HG03196 (cell line): ENCODE measurements at regions not wholly inside any gene's neighbourhood (a gene's known extent, or its start where the extent isn't known, plus 50 kb on each side); places are given as distances from the start of the nearest gene placed in this dataset.

Source experiments
- ATAC-seq: cut with Tn5 transposase; IDR thresholded peaks from one replicate; pipeline ENCODE4 v1.9.1; 2021; ENCODE audit not compliant: unreplicated experiment

DNA sequence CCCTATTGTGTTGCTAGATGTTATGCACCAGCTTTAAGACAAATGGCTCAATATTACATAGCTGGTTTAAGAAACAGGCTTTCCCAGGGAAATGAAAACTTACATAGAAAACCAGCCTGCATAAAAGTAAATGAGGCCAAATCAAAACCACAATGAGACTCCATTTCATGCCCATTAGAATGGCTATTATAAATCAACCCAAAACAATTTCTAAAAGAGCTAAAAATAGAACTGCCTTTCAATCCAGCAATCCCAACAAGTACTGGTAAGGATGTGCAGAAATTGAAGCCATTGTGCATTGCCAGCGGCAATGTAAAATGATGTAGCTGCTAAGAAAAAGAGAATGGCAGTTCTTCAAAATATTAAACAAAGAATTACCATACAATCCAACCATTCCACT, 1170.0 kb upstream of the CDH9 start:
- ATAC-seq, result no peak

DNA sequence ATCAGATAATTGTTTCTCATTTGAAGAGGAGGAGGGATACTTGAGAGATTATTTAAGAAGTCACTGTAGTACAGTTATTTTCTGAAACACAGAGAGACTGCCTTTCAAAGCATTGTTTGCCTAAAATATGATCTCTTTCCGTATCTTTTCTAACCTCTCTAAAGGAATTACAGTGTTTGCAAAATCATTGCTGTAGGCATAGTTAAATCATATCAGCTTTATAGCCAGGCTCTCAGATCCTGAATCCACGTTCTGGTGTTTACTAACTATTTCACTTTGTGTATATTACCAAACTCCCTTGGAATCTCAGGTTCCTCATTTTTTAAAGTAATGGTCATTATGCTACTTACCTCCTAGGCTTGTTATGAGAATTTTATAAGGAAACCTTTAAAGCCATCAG, 1151.6 kb upstream of the CDH9 start:
- ATAC-seq, result no peak

DNA sequence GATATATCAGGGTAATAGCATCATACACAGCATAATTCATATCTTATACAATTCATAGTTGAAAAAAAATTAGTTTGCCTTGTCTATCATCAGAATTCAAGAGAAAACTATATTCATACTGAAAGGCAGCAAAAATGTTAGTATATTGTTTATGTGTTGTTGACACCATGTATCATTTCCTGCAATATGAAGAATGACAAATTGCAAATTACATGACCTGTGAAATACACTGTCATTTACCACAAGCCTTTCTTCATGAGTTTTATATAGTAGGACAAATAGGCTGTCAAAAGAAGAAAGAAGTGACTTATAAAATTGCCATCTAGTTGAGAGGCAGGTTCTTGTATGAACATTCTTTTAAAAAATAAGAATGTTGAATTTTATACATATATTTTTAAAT, 1136.3 kb upstream of the CDH9 start:
- no peak for ATAC-seq

DNA sequence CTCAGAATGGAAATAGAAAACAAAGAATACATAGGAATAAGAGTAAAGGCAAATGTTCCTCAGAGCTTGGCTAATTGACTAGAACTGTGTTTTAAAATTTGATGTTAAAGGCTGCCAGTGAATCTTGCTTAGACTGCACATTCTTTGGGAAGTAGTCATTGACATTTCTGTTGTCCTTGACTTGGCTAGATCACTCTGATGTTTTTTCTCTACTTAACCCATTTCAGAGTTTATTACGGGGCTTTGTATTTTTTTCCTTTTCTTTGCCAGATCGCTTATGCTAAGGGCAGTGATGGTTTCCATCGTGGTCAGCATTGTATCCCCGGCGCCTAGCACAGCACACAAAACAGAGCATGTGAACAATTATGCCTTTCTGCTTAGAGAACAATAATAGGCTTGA, 1126.7 kb upstream of the CDH9 start:
- ATAC-seq, result no peak

DNA sequence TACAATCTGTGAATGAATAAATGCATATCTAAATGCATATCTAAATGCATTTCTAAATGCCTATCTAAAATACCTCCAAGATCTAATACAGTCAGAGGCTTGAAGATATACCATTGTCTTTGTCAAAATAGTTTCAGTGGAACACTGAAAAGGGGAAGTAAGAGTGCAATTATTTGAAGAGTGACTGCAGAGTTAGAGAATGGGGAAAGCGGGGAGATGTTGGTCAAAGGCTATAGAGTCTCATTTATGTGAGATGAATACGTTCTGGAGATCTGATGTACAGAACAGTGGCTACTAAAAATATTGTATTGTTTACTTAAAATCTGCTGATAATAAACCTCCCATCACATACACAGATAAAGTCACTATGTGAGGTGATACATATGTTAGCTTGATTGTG, 1126.2 kb upstream of the CDH9 start:
- ATAC-seq, result no peak

GRCh38 chr5:28156981-28157380, 1118.6 kb upstream of the CDH9 start:
- ATAC-seq, result no peak

- ATAC-seq, result no peak
These were observed 1105.1 kb upstream of the CDH9 start for GRCh38 chr5:28143519-28143918.

GRCh38 chr5:28132151-28132550, 1093.8 kb upstream of the CDH9 start:
- no peak for ATAC-seq

DNA sequence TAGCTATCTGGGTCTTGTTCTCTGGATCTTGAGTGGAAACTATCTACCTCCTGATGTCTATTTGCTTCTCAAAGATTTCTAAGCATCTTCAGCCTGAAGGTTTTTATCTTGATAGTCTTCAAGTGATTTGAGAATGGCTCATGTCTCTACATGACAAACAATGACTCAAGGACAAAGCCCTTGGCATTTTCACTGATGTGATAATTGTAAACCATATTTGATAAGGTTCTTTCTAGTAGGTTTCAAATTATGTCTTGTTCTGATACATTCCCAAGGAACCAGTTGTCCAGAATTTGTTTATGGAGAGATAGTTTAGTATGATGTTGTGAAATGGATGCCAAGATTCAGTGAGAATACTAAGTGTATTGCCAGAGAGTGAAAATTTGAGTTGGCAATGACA, 1079.3 kb upstream of the CDH9 start:
- no peak for ATAC-seq

GRCh38 chr5:28117273-28117672, 1078.9 kb upstream of the CDH9 start:
- no peak for ATAC-seq

DNA sequence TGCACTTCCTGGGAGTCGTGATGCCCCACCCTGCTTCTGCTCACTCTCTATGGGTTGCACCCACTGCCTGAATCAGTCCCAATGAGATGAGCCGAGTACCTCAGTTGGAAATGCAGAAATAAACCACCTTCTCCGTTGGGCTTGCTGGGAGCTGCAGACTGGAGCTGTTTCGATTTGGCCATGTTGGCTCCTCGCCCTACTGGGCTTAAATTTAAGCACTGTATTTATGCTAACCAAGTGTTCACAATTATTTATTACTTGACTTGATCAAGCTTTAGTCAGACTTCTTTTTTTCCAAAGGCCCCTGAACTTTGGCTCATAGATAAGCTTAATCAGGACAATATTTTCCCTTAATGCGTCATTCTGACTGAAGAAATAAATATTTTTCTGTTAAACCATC, 1072.4 kb upstream of the CDH9 start:
- no peak for ATAC-seq

- no peak for ATAC-seq
These were observed 1065.7 kb upstream of the CDH9 start for GRCh38 chr5:28104080-28104479.

- ATAC-seq, result no peak
These were observed 1045.7 kb upstream of the CDH9 start for GRCh38 chr5:28084069-28084468.

DNA sequence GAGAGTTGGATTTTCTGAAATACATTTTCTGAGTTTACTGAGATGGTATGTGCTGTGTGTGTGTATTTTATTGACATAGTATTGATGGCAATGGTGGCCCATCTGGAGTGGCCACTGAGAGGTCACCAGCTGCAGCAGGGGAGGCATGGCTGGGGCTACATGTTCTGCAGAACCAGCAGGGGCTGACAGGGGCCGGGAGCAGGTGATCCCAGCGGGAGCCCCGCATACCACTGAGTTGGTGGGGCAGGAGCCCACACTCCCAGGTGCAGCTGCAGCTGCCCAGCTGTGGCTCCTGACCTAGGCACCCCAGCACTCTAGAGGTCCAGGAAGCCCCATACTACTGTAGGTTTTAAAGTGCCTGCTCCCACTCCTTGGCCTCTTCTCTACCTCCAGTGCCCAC, 1044.2 kb upstream of the CDH9 start:
- ATAC-seq, result no peak

- no peak for ATAC-seq
These were observed 1039.2 kb upstream of the CDH9 start for GRCh38 chr5:28077291-28078240.

GRCh38 chr5:28066856-28067255, 1028.5 kb upstream of the CDH9 start:
- no peak for ATAC-seq

- no peak for ATAC-seq
These were observed 1027.3 kb upstream of the CDH9 start for GRCh38 chr5:28065656-28066055.

DNA sequence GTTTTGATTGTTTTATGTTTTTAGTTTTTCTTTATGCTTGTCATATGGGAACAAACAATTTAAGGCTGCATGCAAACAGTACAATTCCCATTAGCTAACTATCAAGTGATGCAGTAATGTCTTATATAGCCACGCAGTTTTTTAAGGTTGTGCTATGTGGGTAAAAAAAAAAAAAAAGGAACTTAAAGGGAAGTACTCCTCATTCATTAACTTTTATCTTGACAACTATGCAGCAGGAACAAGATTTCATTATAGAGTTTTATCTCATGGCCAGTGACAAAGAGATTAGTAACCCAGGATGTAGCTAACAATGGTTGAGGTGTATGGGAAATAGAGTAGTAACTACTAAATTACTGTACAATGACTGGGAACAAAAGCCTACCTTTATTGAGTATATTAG, 1008.2 kb upstream of the CDH9 start:
- no peak for ATAC-seq

GRCh38 chr5:28027851-28028250, 989.5 kb upstream of the CDH9 start:
- no peak for ATAC-seq

DNA sequence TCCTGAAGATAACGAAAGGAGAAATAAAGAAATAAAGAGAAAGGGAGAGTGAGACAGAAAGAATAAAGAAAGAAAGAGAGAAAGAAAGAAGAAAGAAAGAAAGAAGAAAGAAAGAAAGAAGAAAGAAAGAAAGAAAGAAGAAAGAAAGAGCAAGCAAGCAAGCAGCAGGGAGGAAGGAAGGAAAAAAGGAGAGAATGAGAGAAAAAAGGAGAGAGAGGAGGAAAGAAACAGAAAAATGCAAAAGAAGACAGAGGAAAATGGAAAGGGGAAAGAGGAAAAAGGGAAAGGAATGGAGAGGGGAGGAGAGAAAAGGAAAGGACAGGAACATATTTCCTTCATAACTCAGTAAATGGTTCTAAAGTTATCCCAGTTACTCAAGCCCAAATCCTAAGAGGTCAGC, 978.8 kb upstream of the CDH9 start:
- ATAC-seq, result no peak

- no peak for ATAC-seq
These were observed 976.4 kb upstream of the CDH9 start for GRCh38 chr5:28014779-28015178.

GRCh38 chr5:28012538-28012937, 974.2 kb upstream of the CDH9 start:
- no peak for ATAC-seq

DNA sequence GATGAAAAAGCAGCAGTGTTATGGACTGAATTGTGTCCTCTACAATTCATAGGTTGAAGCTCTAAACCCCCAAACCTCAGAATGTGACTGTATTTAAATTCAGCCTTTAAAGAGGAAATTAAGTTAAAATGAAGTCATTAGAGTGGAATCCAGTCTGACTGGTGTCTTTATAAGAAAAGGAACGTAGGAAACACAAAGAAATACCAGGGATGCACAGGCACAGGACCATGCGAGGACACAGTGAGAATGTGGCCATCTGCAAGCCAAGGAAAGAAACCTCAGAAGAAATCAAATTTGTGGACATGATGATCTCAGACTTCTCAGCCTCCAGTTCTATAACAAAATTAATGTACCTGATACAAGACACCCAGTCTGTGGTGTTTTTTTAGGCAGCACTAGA, 971.2 kb upstream of the CDH9 start:
- no peak for ATAC-seq
